Prostate gland (tissue), 2 donors: ENCODE measurements at regions not wholly inside any gene's neighbourhood (a gene's known extent, or its start where the extent isn't known, plus 50 kb on each side); places are given as distances from the start of the nearest gene placed in this dataset.
"Not testable (repeated sequence)": the region's sequence is repeated elsewhere in the genome, so short reads cannot be mapped to it uniquely, and the experiment has no call there.

Experiments
- CTCF ChIP-seq, 4 experiments: fragments of 200-600 bp in 2 of 4; fragments of 450-650 bp in 2 of 4; sonication (generic) in 2 of 4; IDR thresholded peaks; 1 replicate in 3 of 4; 2 replicates in 1 of 4; pipeline ENCODE4 v1.5.1; 2016 to 2019; ENCODE audit warnings: antibody characterized with exemption in 4 of 4, mild to moderate bottlenecking in 2 of 4, moderate library complexity in 2 of 4
- POLR2A ChIP-seq: fragments of 450-650 bp; IDR thresholded peaks from one replicate; pipeline ENCODE4 v1.6.1; 2016; ENCODE audit warnings: antibody characterized with exemption, mild to moderate bottlenecking
- POLR2AphosphoS5 ChIP-seq: sonication (generic); formaldehyde crosslinking; IDR thresholded peaks from one replicate; pipeline ENCODE4 v1.6.1; 2017; ENCODE audit warnings: antibody characterized with exemption

- not testable (repeated sequence) for TF ChIP-seq CTCF (IDR thresholded peaks at IDR 0.05); POLR2A; POLR2AphosphoS5
Observed at GRCh38 chr15:30735884-30736564, 110.1 kb downstream of the ARHGAP11B start.
